ENCODE measurements at regions not wholly inside any gene's neighbourhood (a gene's known extent, or its start where the extent isn't known, plus 50 kb on each side); places are given as distances from the start of the nearest gene placed in this dataset.

GRCh38 chr13:83577183-83577582, 305.1 kb downstream of the SLITRK1 start:
- DNase-seq, result no peak

- DNase-seq, result no peak
These were observed 314.3 kb downstream of the SLITRK1 start for GRCh38 chr13:83568019-83568418.

GRCh38 chr13:83563499-83563898, 318.8 kb downstream of the SLITRK1 start:
- DNase-seq, result no peak

GRCh38 chr13:83557845-83558244, 324.4 kb downstream of the SLITRK1 start:
- no peak for DNase-seq

GRCh38 chr13:83549671-83550070, 332.6 kb downstream of the SLITRK1 start:
- DNase-seq, result no peak

- no peak for DNase-seq
These were observed 335.2 kb downstream of the SLITRK1 start for GRCh38 chr13:83547043-83547442.

GRCh38 chr13:83546476-83546875, 335.8 kb downstream of the SLITRK1 start:
- no peak for DNase-seq

GRCh38 chr13:83538636-83539035, 343.6 kb downstream of the SLITRK1 start:
- DNase-seq, result no peak

GRCh38 chr13:83536941-83537340, 345.3 kb downstream of the SLITRK1 start:
- DNase-seq, result no peak

GRCh38 chr13:83536153-83536552, 346.1 kb downstream of the SLITRK1 start:
- DNase-seq, result no peak

GRCh38 chr13:83532809-83533208, 349.5 kb downstream of the SLITRK1 start:
- no peak for DNase-seq

- DNase-seq, result no peak
These were observed 351.3 kb downstream of the SLITRK1 start for GRCh38 chr13:83531022-83531421.

- no peak for DNase-seq
These were observed 365.5 kb downstream of the SLITRK1 start for GRCh38 chr13:83516781-83517180.

- no peak for DNase-seq
These were observed 366.8 kb downstream of the SLITRK1 start for GRCh38 chr13:83515268-83516015.

- no peak for DNase-seq
These were observed 373.4 kb downstream of the SLITRK1 start for GRCh38 chr13:83508771-83509301.

GRCh38 chr13:83503424-83503823, 378.9 kb downstream of the SLITRK1 start:
- DNase-seq, result no peak

- DNase-seq, result no peak
These were observed 383.0 kb downstream of the SLITRK1 start for GRCh38 chr13:83499286-83499685.

GRCh38 chr13:83498481-83499190, 383.6 kb downstream of the SLITRK1 start:
- DNase-seq, result no peak

- DNase-seq, result no peak
These were observed 384.2 kb downstream of the SLITRK1 start for GRCh38 chr13:83498045-83498444.

- no peak for DNase-seq
These were observed 385.8 kb downstream of the SLITRK1 start for GRCh38 chr13:83496501-83496900.

- DNase-seq, result no peak
These were observed 397.2 kb downstream of the SLITRK1 start for GRCh38 chr13:83485101-83485500.

GRCh38 chr13:83471011-83471410, 411.3 kb downstream of the SLITRK1 start:
- DNase-seq, result no peak

- no peak for DNase-seq
These were observed 412.0 kb downstream of the SLITRK1 start for GRCh38 chr13:83470133-83470797.

GRCh38 chr13:83453723-83454122, 428.6 kb downstream of the SLITRK1 start:
- no peak for DNase-seq
